Smooth muscle cell (in vitro differentiated cells): ENCODE measurements at regions not wholly inside any gene's neighbourhood (a gene's known extent, or its start where the extent isn't known, plus 50 kb on each side); places are given as distances from the start of the nearest gene placed in this dataset.

Experiments used
- DNase-seq: peaks from one replicate; lab custom pipeline; 2025; ENCODE audit not compliant: unreplicated experiment; lab: John Stamatoyannopoulos, UW
- H2AFZ ChIP-seq: fragments of 200-600 bp; sonication (generic); 2 replicates; pipeline ENCODE4 v1.6.0; 2016; ENCODE audit warnings: antibody characterized with exemption, low read depth, mild to moderate bottlenecking
- H3F3A ChIP-seq: fragments of 200-600 bp; sonication (generic); 2 replicates; pipeline ENCODE4 v1.6.0; 2017; ENCODE audit warnings: antibody characterized with exemption, low read depth
- H3K27ac ChIP-seq: fragments of 200-600 bp; sonication (generic); 2 replicates; pipeline ENCODE4 v1.5.1; 2016; ENCODE audit warnings: low read depth, mild to moderate bottlenecking
- H3K27me3 ChIP-seq: fragments of 200-600 bp; sonication (generic); 2 replicates; pipeline ENCODE4 v1.6.1; 2016; ENCODE audit warnings: low read depth, mild to moderate bottlenecking
- H3K36me3 ChIP-seq: fragments of 200-600 bp; sonication (generic); 2 replicates; pipeline ENCODE4 v1.5.1; 2016; ENCODE audit warnings: low read depth
- H3K4me1 ChIP-seq: fragments of 200-600 bp; sonication (generic); 2 replicates; pipeline ENCODE4 v1.5.1; 2016; ENCODE audit warnings: low read depth
- H3K4me2 ChIP-seq: fragments of 200-600 bp; sonication (generic); 2 replicates; pipeline ENCODE4 v1.6.0; 2016; ENCODE audit warnings: mild to moderate bottlenecking
- H3K4me3 ChIP-seq: fragments of 200-600 bp; sonication (generic); 2 replicates; pipeline ENCODE4 v1.5.1; 2016; ENCODE audit warnings: mild to moderate bottlenecking
- H3K79me2 ChIP-seq: fragments of 200-600 bp; sonication (generic); 2 replicates; pipeline ENCODE4 v1.6.0; 2016; ENCODE audit warnings: low read depth, mild to moderate bottlenecking
- H3K9ac ChIP-seq: fragments of 200-600 bp; sonication (generic); 2 replicates; pipeline ENCODE4 v1.6.0; 2016; ENCODE audit warnings: low read depth
- H3K9me3 ChIP-seq: fragments of 200-600 bp; sonication (generic); replicated peaks from 2 replicates; pipeline ENCODE4 v1.5.1; 2016; ENCODE audit warnings: low read depth
- H4K20me1 ChIP-seq: fragments of 200-600 bp; sonication (generic); 2 replicates; pipeline ENCODE4 v1.6.0; 2016; ENCODE audit warnings: low read depth
- CTCF ChIP-seq: fragments of 200-600 bp; sonication (generic); IDR thresholded peaks from 2 replicates; pipeline ENCODE4 v1.5.1; 2017; ENCODE audit warnings: borderline replicate concordance, mild to moderate bottlenecking, antibody characterized with exemption; ENCODE audit not compliant: insufficient read depth, poor library complexity, severe bottlenecking
- WGBS: methylation state at CpG from one replicate; pipeline ENCODE4 v1.1.7; 2016; ENCODE audit warnings: low lambda C conversion rate; 5-methylcytosine and 5-hydroxymethylcytosine counted together

DNA sequence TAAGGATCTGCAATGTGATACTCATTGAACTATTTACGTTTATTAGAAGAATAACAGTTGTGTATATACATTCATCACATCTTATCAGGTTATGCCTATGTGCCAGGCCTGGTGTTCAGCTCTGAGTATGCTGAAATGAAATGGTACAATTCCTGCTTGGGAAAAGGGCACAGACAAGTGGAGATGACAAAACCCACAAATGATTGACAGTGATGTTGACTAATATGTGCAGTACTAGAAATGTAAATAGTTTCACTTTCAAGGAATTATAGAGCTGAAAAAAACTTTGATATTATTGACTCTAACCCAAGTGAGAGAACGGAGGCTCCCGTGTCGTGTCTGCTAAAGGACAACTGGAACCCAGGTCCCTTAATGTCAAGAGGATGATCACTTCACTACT is 386.8 kb upstream of the DACH1 start:
- Histone ChIP-seq H3K27ac (no peak overlapping the region), H3K36me3 (no peaks in the 10 kb centered on the region), H3K4me2 (no peak overlapping the region), H3K4me3 (no peak overlapping the region), H2AFZ (no peak overlapping the region), H3K27me3 (no peaks in the 10 kb centered on the region), H3K4me1 (no peaks in the 10 kb centered on the region), H3K79me2 (no peaks in the 10 kb centered on the region), H4K20me1 (no peaks in the 10 kb centered on the region), H3F3A (no peaks in the 10 kb centered on the region), H3K9ac (no peak overlapping the region), H3K9me3 (no peaks in the 10 kb centered on the region)
- no peak for DNase-seq
- 97% methylated on average over 4 of the region's 4 CpGs for WGBS
- TF ChIP-seq CTCF, result no peak

DNA sequence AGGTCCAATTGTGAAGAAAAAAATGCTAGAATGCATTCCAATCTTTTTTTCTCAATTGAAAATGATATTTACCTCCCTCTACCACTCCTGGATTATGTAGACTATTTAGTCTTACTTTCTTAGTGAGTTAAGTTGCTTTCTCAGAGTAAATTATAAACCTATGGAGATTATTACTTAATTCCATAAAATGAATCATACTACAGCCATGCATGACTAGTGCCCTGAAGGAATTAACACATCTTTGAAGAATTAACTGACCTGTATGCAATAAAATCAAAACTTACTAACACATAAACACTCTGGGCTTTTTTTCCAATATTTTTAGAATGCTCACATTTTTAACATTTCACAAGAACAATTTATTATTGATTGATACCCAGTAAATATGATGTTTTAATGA is 379.4 kb upstream of the DACH1 start:
- Histone ChIP-seq H3K4me2 (no peak overlapping the region), H3F3A (no peaks in the 10 kb centered on the region), H3K9me3 (no peaks in the 10 kb centered on the region)

DNA sequence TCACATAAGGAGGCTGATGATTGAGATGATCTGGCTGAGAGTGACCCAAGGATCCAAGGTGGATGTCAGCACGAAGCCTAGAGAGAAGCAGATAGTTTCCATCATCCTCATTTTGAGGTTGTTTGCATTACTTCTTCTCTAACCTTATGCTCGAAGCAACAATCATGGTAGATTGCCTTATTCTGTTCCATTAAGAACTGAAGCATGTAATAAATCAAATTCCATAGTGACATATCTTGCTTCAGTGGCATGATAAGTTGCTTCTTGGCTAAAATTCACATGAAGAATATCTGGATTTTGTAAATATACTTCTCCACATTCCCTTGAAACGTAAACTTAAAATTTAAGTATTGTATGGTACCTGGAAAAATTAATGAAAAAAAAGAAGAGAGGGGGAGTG is 377.8 kb upstream of the DACH1 start:
- Histone ChIP-seq H3K27me3 (no peaks in the 10 kb centered on the region), H3K27ac (no peak overlapping the region), H2AFZ (no peak overlapping the region), H3K4me1 (no peaks in the 10 kb centered on the region), H3K79me2 (no peaks in the 10 kb centered on the region), H3K9ac (no peak overlapping the region), H3K4me3 (no peak overlapping the region), H3K4me2 (no peak overlapping the region), H3K36me3 (no peaks in the 10 kb centered on the region), H3K9me3 (no peaks in the 10 kb centered on the region), H3F3A (no peaks in the 10 kb centered on the region), H4K20me1 (no peaks in the 10 kb centered on the region)
- no peak for DNase-seq
- TF ChIP-seq CTCF, result no peak
- WGBS, result 95% methylated on average over 3 of the region's 3 CpGs

More for the DNA sequence above, 379.4 kb upstream of the DACH1 start:
- H3K27me3 ChIP-seq, result no peaks in the 10 kb centered on the region
- no peaks in the 10 kb centered on the region for H3K36me3 ChIP-seq
- H3K9ac ChIP-seq, result no peak overlapping the region
- no peaks in the 10 kb centered on the region for H3K4me1 ChIP-seq
- DNase-seq, result no peak
- no peaks in the 10 kb centered on the region for H4K20me1 ChIP-seq
- no peak for TF ChIP-seq CTCF
- no peak overlapping the region for H3K4me3 ChIP-seq
- H3K79me2 ChIP-seq, result no peaks in the 10 kb centered on the region
- H3K27ac ChIP-seq, result no peak overlapping the region
- H2AFZ ChIP-seq, result no peak overlapping the region

- Histone ChIP-seq H3K79me2 (no peaks in the 10 kb centered on the region), H3K27me3 (no peaks in the 10 kb centered on the region), H3F3A (no peaks in the 10 kb centered on the region), H3K4me2 (no peak overlapping the region), H4K20me1 (no peaks in the 10 kb centered on the region), H3K4me1 (no peaks in the 10 kb centered on the region), H2AFZ (no peak overlapping the region), H3K27ac (no peak overlapping the region), H3K9ac (no peak overlapping the region), H3K36me3 (no peaks in the 10 kb centered on the region), H3K4me3 (no peak overlapping the region), H3K9me3 (no peaks in the 10 kb centered on the region)
- TF ChIP-seq CTCF, result no peak
- 80% methylated on average over 3 of the region's 3 CpGs for WGBS
- DNase-seq, result no peak
Observed at GRCh38 chr13:72230131-72230530, 363.1 kb upstream of the DACH1 start.
